Epithelial cell of esophagus (primary cell): ENCODE measurements at regions not wholly inside any gene's neighbourhood (a gene's known extent, or its start where the extent isn't known, plus 50 kb on each side); places are given as distances from the start of the nearest gene placed in this dataset.
"Not testable (repeated sequence)": the region's sequence is repeated elsewhere in the genome, so short reads cannot be mapped to it uniquely, and the experiment has no call there.

ENCODE experiments used
- DNase-seq: peaks from one replicate; pipeline ENCODE4 v3.0.0; 2010; ENCODE audit warnings: low read depth
- H3K4me3 ChIP-seq: 2 replicates; pipeline ENCODE4 v1.5.1; 2011; ENCODE audit warnings: mild to moderate bottlenecking, low read length, control low read depth
- TF ChIP-seq, protein P1 (sequence below): IDR thresholded peaks from 2 replicates; pipeline ENCODE4 v1.5.1; 2011; ENCODE audit warnings: low read depth, mild to moderate bottlenecking, low read length, control low read depth, inconsistent platforms; ENCODE audit not compliant: insufficient read depth; ENCODE audit errors: missing control alignments

DNA sequence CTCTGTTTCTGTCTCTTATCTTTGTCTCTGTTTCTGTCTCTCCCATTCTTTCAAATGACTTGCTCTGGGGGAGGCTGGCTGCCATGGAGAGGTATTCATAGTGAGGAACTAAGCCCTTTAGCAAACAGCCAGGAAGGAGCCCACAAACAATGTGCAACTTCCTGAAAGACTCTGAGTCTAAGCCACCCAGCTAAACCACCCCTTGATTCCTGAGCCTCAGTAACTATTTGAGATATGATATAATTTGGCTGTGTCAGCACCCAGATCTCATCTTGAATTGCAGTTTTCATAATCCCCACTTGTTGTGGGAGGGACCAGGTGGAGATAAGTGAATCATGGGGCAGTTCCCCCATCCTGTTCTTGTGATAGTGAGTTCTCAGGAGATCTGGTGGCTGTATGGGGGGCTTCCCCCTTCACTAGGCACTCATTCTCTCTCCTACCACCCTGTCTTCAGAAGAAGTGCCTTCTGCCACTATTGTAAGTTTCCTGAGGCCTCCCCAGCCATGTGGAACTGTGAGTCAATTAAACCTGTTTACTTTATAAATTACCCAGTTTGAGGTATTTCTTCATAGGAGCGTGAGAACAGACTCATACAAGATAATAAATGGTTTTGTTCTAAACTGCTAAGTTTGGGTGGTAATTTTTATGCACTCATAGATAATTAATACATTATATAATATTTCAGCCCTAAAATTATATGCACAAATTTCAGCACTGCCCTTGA lies 121.2 kb upstream of the FOXP2 start:
- DNase-seq, result peak; percentile 4
- H3K4me3 ChIP-seq, result no peak overlapping the region
- TF ChIP-seq, protein P1, sequence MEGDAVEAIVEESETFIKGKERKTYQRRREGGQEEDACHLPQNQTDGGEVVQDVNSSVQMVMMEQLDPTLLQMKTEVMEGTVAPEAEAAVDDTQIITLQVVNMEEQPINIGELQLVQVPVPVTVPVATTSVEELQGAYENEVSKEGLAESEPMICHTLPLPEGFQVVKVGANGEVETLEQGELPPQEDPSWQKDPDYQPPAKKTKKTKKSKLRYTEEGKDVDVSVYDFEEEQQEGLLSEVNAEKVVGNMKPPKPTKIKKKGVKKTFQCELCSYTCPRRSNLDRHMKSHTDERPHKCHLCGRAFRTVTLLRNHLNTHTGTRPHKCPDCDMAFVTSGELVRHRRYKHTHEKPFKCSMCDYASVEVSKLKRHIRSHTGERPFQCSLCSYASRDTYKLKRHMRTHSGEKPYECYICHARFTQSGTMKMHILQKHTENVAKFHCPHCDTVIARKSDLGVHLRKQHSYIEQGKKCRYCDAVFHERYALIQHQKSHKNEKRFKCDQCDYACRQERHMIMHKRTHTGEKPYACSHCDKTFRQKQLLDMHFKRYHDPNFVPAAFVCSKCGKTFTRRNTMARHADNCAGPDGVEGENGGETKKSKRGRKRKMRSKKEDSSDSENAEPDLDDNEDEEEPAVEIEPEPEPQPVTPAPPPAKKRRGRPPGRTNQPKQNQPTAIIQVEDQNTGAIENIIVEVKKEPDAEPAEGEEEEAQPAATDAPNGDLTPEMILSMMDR, result no peak

DNA sequence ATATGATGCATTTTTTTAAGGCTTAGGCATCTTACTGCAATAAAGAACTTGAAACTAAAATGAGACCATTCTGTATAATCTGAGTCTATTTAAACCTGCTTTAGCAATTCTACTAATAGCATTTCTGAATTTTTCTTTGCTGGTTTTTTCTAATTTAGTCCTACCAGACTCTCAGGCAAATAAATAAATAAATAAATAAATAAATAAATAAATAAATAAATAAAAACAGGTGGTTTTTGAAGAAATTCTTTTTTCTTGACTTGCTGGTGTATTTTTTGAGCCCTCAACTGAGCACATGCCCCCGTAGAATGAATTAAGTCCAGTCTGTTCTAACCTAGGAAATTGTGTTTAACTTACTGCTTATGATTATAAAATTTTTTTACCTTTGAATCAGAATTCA lies 134.7 kb upstream of the FOXP2 start:
- TF ChIP-seq, protein P1, result no peak
- DNase-seq, result no peak
- H3K4me3 ChIP-seq, result no peak overlapping the region

DNA sequence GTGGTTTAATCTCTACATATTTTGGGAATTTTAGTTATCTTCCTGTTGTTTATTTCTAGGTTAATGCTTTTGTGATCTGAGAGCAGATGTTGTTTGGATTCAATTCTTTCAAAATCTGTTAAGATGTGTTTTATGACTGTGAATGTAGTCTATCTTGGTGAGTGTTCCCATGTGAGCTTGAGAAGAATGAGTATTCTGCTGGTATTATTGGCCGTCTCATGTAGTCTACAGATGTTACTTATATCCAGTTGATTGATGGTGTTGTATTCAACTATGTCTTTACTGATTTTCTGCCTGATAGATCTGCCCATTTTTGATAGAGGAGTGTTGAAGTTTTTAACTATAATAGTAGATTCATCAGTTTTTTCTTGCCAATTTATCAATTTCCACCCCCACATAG lies 141.4 kb upstream of the FOXP2 start:
- no peak overlapping the region for H3K4me3 ChIP-seq
- no peak for DNase-seq
- TF ChIP-seq, protein P1, result no peak

DNA sequence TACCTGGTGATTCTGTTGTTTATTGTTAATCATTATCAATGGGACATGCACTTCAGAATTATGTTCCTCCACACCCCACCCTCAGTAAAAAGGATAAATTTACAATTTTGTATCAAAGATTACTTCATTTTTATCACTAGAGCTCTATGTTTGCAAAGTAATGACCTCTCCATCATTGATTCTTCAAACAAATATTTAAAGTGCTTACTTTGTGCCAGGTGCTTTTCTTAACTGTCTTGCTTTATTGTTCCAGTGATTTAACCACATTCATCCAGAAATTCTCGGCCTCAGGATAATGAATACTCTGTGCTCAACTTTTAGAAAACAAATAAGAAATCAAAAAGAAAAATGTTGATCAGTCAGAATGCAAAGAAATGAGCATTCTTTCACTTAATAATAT lies 144.9 kb upstream of the FOXP2 start:
- no peak for DNase-seq
- H3K4me3 ChIP-seq, result no peak overlapping the region
- TF ChIP-seq, protein P1, result no peak

DNA sequence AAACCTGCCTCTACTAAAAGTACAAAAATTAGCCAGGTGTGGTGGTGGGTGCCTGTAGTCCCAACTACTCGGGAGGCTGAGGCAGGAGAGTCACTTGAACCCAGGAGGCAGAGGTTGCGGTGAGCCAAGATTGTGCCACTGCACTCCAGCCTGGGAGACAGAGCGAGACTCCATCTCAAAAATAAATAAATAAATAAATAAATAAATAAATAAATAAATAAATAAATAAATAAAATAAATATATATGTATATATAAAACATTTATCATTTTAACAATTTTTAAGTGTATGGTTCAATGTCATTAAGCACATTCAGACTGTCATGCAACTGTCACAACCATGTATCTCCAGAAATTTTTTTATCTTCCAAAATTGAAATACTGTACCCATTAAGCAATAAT lies 147.1 kb upstream of the FOXP2 start:
- DNase-seq, H3K4me3 ChIP-seq: not testable (repeated sequence)

DNA sequence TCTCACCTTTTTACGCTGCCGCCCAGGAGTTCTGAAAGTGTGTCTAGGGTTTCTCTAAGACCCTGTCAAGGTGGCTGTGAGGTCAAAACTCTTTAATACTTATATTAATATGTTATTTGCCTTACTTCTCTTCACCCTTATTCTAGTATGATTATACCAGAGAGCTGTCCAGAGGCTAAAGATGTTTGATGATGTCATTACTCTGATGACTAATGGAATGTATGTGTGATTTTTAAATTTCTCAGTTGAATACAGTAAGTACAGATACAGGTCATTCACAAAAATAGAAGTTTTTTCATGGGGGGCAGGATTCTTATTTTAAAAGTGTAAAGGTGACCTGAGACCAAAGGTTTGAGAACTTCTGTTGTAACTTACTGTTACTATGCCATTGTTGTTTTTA lies 150.6 kb upstream of the FOXP2 start:
- DNase-seq, result peak; percentile 39
- TF ChIP-seq, protein P1, result no peak
- no peak overlapping the region for H3K4me3 ChIP-seq

DNA sequence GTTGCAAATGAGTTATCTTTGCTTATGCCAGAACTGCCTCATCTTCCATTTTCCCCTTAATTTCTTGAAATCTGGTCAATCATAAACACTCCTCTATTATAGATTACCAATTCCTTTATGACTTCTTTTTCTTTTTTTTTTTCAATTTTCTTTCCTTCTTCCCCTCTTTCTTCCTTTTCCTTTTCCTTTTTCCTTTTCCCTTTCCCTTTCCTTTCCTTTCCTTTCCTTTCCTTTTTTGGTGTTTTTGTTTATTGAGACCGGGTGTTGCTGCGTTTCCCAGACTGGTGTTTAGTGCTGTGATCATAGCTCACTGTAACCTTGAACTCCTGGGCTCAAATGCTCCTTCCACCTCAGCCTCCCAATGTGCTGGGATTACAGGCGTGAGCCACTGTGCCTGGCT lies 151.4 kb upstream of the FOXP2 start:
- TF ChIP-seq, protein P1, result no peak
- no peak for DNase-seq
- no peak overlapping the region for H3K4me3 ChIP-seq

DNA sequence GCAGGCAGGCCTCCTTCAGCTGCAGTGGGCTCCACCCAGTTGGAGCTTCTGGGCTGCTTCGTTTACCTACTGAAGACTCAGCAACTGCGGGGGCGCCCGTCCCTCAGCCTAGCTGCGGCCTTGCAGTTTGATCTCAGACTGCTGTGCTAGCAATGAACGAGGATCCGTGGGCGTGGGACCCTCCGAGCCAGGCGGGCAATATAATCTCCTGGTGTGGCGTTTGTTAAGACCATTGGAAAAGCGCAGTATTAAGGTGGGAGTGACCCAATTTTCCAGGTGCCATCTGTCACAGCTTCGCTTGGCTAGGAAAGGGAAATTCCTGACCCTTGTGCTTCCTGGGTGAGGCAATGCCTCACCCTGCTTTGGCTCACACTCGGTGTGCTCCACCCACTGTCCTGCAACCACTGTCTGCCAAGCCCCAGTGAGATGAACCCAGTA lies 159.2 kb upstream of the FOXP2 start:
- TF ChIP-seq, protein P1, result no peak
- no peak for DNase-seq
- no peak overlapping the region for H3K4me3 ChIP-seq
